ENCODE measurements at regions not wholly inside any gene's neighbourhood (a gene's known extent, or its start where the extent isn't known, plus 50 kb on each side); places are given as distances from the start of the nearest gene placed in this dataset.

GRCh38 chr2:16207151-16207550 lies 266.8 kb downstream of the MYCN start:
- no peak overlapping the region for H3K4me3 ChIP-seq (ENCODE audit: low read depth, low read length)
- DNase-seq (ENCODE audit: low read depth), result no peak
- no peak for TF ChIP-seq CTCF (IDR thresholded peaks at IDR 0.05; ENCODE audit: control insufficient read depth, extremely low read depth, insufficient read depth)

GRCh38 chr2:16206191-16206944 lies 266.0 kb downstream of the MYCN start:
- no peak for TF ChIP-seq CTCF (IDR thresholded peaks at IDR 0.05; ENCODE audit: control insufficient read depth, extremely low read depth, insufficient read depth)
- no peak overlapping the region for H3K4me3 ChIP-seq (ENCODE audit: low read depth, low read length)
- no peak for DNase-seq (ENCODE audit: low read depth)

DNA sequence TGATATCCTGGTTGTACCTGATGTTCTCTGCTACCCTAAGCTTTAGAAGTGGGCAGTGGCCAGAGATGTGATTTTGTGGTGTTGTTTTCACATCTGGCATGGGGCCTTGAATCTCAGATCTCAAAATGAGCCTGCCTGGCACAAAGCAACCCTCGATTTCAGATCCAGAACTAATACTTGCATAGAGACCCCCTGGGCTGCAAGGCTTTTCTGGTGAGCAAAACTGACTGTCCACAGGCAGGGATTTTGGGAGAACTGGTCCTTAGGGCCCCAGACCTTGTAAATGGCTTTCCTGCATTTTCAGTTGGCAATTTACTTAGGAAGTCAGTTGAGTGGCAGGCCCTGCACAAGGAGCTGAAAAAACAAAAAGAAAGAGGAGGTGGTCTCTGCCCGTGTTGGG lies 265.3 kb downstream of the MYCN start:
- no peak overlapping the region for H3K4me3 ChIP-seq (ENCODE audit: low read depth, low read length)
- TF ChIP-seq CTCF (IDR thresholded peaks at IDR 0.05; ENCODE audit: control insufficient read depth, extremely low read depth, insufficient read depth), result no peak
- no peak for DNase-seq (ENCODE audit: low read depth)

DNA sequence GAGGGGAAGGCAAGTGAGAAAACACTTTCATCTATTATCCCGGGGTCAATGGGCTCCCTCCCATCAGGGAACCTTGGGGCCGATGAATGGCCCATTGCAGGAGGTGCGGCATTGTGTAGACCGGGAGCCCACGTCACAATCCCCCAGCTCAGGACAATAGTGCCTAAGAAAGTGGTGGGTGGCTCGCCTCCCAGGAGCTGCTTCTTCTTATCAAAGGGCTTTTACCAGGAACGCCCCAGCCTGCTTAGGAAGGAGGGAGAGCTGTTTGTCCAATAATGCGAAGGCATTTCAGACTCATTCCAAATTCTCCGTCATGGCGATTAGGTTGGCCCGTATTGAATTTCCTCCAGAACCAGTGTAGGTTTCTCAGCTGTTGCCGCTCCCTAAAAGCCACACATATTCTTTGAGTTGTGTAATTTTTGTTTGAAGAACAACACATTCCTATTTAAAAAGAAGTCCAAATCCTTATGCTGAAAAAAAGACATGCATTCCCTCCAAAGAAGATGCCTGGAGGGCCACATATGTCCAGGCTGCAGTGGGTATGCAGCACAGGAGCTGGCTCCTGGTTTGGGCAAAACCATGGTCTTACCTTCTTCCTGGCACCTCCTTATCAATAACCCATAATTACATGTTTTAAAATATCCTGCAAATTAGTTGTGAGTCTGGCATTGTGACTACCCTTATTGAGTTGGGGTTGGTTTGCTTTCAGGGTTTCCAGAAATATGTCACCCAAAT lies 264.7 kb downstream of the MYCN start:
- no peak for DNase-seq (ENCODE audit: low read depth)
- H3K4me3 ChIP-seq (ENCODE audit: low read depth, low read length), result no peak overlapping the region
- TF ChIP-seq CTCF (IDR thresholded peaks at IDR 0.05; ENCODE audit: control insufficient read depth, extremely low read depth, insufficient read depth), result no peak

- TF ChIP-seq CTCF (IDR thresholded peaks at IDR 0.05; ENCODE audit: control insufficient read depth, extremely low read depth, insufficient read depth), result no peak
- no peak for DNase-seq (ENCODE audit: low read depth)
- H3K4me3 ChIP-seq (ENCODE audit: low read depth, low read length), result no peak overlapping the region
Measured at GRCh38 chr2:16204251-16204650, 263.9 kb downstream of the MYCN start.

DNA sequence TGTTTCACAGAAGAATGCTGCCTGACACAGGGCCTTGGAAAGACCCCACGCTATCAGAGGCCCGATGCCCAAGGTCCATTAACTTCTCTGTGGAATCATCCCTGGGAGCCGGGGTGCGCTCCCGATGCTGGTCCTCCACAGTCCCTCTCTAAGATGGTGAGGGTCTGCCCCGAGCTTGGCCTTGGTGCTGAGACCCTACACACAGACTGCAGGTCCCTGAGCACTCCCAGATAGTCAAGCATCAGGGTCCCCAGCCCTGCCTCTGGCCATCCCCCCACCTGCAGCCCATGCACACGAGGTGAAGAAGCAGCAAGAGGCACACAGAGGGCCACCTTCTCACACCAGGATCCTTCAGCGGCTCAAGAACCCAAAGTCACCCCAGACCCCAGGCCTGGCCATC lies 263.3 kb downstream of the MYCN start:
- DNase-seq (ENCODE audit: low read depth), result no peak
- H3K4me3 ChIP-seq (ENCODE audit: low read depth, low read length), result no peak overlapping the region
- no peak for TF ChIP-seq CTCF (IDR thresholded peaks at IDR 0.05; ENCODE audit: control insufficient read depth, extremely low read depth, insufficient read depth)

All from LNCaP clone FGC (cell line).